GM21447 (cell line): ENCODE measurements at regions not wholly inside any gene's neighbourhood (a gene's known extent, or its start where the extent isn't known, plus 50 kb on each side); places are given as distances from the start of the nearest gene placed in this dataset.

Experiments
- ATAC-seq: cut with Tn5 transposase; IDR thresholded peaks from one replicate; pipeline ENCODE4 v1.9.1; 2021; ENCODE audit not compliant: unreplicated experiment

DNA sequence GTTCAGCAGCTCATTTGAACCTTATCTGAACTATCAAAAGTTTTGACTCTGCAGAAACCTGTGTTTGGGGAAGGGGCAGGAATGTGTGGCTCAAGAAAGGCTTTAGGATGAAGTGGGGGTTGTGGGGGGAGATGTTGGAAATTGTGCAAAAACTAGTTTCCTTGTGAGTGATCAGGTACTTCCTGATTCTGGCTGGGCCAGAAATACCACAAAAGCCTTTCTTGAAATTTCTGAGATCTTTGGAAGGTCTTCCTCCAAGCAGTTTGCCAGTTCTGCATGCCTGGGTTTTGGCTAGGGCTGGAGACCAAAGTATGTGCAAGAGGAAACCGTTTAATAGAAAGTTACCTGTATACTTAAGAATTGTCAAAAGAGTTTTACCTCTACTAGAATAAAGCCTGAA, 116.6 kb downstream of the BMP2 start:
- ATAC-seq, result no peak

DNA sequence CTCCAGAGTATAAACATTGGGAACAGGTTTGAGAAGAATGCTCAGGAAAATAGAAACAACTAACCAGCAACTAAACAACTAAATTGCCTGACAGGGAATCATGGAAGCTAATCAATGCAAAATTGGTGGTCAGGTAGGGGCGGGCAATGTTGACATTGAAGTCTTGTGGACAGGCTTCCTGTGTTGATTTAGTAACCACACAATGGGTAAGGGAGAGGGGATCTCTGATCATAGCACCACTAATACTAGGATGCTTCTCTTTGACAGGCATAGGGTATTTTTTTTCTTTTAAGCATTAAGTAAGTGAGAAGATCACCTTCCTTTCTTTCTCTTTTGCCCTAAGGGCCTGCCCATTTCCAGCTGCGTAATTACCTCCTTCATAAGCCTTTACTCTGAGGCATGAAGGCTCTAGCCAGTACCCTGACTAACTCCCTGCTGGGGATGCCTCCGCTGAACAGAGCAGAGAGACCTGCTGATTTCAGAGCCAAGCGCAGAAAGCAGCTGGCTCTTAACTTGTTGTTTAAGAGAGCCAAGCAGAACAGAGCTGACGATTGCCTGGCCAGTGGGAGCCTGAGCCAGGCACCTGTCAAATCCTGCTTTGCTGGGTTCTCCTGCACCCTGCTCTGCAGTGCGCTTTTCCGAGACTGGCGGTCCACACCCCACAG, 118.7 kb downstream of the BMP2 start:
- no peak for ATAC-seq

DNA sequence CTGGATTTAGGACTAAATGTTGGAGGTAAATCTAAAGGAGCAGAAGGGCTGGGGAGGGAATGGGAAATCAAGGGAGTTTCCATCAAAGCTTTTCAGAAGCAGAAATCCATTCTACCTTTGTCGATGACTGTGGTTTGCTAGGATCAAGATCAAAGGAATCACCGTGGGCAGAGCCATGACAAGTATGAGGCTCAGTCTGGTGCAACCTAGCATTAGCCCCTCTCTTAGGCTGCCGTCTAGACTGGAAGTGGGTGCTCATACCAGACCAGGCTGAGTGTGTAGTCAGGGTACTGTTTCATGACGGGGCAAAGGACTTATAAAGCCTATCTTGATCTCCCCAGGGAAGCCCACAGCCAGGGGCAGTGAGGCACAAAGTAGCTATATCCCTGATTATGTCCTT, 120.5 kb downstream of the BMP2 start:
- no peak for ATAC-seq

DNA sequence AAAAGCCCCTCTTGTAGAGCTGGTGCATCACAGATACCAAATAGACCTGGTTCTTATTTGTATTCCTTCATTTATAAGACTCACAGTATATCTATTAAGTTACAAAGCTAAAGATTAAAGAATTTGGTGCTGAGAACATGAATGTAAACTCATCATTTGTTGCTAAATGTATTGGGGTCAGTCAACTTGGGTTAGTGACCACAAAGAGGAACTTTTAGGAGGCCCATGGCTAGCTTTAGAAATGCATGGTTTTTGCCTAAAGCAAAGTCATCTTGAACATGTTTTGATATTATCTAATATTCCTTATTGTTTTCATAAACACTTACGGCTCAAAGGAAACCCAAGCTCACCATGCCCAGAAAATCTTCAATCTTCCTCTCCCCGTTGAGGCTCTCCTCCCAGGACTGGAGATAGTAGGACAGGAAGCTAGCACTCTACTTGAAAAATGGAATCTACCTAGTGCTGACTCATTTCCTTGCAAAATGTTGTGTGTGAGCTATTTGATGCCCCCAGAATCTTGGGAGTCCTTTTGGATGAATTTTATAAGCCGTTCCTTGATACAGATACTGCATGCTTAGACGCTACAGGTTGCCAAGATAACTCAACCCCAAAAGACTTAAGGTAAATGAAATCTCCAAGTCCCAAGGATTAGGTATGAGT, 121.4 kb downstream of the BMP2 start:
- no peak for ATAC-seq

DNA sequence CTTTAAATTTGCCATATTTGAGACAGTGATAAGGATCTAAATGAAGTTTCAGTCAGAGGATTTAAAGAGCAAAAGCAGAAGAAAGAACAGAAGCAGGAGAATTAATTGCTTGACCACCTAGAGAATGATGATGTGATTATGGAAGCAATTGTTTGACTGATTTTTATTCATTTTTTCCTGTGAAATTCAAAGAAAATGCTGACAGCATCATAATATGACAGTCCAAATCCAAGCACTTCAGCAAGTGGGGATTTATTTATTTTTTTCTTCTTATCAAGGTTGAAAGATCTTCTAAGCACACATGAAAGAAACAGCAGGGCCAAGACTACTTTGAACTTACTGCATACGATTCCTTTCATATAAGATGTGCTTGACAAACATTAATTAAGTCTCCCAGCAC, 125.2 kb downstream of the BMP2 start:
- ATAC-seq, result no peak

DNA sequence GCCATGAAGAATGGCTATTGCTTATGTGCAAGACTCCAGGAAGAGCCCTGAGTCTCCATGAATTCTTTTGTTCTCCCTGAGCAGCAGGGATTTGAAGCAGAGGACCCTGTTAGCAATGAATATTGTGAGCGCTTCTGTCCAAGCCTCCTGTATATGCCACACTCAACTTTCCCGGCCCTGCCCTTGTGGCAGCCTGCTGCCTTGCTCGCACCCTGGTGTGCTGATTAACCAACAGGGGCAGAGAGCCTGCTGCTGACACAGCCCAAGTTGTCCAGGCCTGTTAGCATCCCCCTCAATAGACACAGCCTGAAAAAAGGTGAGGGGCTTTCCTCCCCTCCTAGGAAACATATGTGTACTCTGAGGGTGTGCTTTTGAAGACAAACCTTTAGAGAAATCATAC, 131.4 kb downstream of the BMP2 start:
- ATAC-seq, result no peak

DNA sequence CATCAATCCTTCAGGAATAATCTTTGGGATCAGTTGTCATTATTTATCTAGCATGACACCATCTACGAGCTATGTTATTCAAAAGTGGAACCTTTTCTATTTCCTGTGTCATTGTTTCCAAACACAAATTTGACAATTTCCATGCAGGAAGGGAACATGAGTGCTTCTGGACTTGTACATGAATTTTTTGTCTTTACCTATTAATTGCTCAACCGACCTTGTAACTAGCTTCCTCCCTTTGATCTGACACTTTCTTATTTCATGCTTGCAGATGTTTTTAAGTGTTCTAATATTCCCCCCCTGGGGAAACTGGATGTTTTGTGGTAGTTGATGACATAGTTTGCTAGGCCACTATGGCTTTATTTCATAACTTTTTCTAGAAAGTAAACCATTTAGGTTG, 139.4 kb downstream of the BMP2 start:
- ATAC-seq, result no peak

DNA sequence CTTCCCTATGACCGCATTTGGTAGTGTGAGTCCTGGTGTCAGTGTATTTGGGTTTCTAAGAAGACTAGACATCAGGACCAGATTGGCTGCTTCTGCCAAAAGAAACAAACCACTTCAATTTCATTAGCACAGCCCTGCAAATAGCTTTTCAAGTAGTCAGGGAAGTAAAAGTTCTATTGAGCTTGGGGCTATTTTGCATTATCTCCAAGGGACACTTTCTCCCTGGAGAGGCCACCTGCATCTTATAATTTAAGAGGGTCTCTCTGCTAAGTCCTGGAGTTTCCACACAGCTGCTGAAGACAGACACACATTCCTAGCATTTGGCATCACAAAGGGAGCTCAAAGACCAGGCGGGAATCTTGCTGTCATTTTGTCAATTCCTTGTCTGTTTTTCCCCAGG, 141.2 kb downstream of the BMP2 start:
- no peak for ATAC-seq

DNA sequence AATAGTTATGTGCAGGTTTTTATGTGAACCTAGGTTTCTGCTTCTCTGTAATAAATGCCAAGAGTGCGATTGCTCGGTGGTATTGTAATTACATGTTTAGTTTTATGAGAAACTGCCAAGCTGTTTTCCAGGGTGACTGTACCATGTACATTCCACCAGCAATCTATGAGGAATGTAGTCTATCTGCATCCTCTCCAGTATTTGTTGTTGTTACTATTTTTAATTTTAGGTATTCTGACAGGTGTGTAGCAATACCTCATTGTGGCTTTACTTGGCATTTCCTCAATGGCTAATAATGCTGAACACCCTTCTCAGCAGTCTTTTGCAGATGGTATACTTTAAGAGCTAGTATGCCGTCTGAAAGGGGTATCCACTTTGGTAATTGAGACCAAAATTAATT, 142.1 kb downstream of the BMP2 start:
- ATAC-seq, result no peak

DNA sequence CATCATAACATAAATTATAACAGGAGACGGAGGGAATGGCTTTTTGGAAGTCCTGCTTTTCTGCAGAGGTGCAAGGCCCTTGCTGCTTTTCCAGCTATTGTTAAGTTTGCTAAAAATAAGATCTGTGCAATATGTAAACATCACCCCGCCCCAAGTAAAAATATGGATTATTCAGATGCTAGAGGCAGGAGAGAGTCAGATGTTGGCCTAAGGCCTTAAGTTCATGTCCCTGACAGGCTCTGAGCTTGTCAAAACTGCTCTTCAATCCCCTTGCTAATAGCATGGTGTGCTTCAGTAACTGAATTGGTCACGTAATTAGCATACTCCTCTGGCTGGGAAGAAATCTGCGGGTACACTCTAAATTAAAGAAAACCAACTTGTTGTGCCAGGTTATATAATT, 147.5 kb downstream of the BMP2 start:
- ATAC-seq, result no peak

DNA sequence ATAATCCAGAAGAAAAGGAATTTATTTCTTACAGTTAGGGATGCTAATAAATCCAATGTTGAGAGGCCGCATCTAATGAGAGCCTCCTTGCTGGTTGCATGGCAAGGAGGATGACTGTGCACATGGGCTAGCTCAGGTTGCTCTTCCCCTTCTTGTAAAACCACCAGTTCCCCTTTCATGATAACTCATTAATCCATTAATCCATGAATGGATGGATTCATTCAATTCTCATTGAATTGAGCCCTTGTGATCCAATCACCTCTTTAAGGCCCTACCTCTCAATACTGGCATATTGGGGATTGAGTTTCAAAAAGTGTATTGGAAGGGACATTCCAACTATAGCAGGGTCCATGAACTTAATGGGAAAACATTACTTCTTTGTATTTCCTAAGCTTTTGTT, 149.5 kb downstream of the BMP2 start:
- ATAC-seq, result no peak

DNA sequence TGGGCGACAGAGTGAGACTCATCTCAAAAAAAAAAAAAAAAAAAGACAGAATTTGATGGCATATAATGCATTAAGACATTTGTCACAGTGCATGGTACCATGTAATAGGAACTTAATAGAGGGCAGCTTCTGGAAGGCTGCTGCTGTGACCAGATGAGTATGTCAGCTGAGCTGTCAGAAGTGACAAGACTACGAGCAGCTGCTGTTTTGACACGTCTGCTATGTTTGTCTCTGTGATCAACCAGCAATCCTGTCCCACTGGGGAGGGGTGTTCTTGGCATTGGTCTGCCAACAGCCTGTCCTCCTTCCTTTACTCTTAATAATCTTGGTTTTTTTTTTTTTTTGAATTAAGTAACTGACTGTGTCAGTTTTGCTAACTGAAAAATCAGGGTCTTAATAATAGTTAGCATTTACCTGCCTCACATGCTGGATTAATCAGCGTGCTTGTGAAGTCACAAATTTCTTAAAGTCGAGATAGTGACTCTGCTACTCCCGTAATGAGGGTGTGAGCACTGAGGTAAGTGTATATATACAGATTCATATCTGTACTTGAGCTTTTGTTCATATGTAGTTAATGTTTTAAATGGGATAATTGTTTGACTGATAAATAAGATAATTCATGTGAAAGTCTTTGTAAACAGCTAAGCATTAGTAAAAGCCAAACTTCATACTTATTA, 152.4 kb downstream of the BMP2 start:
- ATAC-seq, result no peak

DNA sequence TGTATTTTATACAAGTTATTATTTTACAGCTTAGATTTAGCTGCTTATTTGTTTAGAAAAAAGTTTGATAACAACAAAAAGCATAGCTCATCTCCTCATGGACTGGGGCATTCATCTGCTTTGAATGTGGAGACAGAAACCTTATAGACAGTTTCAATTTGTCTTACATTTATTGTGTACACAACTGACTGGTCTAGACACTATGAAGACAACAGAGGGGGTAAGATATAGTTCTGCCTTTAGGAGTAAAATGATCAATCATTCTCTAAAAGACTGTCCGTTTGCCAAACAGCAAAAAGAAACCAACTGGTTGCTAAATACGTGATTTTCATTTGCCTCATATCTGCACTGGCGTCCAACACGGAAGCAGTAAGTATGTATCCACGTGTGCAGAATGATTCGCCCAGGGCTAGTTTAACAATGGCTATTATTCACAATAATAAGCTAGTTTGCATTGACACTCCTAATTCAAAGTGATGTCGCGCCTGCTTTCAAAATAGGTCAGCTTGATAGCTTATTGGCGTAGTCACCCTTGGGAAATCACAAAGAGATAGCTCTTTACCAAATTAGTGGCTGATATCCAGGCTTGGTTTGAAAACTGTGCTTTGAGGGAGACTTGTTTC, 153.6 kb downstream of the BMP2 start:
- ATAC-seq, result no peak

DNA sequence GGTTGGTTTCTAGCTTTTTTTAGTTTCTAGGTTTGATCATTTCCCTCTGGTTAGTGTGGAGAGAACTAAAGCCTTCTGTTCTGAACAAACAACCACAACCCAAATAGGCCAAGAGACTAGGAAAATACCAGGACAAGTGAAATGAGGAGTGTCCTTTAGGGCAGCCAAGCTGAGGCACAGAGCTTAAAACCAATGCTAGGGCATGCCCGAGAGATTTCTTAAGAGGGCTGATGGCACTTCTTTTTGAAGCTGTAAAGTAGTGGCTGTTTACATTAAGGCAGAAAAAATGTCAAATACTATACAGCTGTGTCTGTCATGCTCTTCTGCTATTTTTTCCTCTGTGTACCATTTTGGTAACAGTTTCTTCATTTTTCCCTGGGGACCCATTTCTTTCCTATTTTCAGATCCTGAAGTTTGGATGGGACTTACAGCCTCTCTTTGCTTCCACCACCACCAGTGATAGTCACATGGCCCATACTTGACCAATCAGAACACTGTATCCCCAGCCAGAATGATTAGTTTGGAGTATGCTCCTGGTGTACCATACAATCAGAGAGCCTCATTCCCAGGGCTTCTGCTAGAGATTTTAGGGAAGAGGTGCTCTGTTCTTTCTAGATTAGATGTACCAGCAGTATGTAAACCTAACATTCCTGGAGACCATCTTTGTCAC, 154.4 kb downstream of the BMP2 start:
- no peak for ATAC-seq

DNA sequence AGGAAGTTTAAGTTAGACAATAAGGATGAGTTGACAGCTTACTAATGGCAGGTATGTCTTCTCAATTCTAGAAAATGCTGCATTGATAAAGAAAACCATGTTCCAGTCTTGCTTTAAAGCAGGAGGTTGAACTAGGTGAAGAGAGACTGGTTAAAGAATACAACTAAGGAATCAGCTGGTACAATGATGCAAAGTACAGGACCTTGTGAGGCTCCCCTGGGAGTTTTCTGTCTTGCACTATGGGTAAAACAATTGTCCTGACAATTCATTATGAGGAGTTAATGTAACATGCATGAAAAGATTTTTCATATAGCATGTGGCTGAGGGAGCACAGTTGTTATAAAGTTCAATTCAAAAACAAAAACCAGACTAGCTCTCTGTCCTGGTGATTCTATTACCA, 157.2 kb downstream of the BMP2 start:
- ATAC-seq, result no peak

DNA sequence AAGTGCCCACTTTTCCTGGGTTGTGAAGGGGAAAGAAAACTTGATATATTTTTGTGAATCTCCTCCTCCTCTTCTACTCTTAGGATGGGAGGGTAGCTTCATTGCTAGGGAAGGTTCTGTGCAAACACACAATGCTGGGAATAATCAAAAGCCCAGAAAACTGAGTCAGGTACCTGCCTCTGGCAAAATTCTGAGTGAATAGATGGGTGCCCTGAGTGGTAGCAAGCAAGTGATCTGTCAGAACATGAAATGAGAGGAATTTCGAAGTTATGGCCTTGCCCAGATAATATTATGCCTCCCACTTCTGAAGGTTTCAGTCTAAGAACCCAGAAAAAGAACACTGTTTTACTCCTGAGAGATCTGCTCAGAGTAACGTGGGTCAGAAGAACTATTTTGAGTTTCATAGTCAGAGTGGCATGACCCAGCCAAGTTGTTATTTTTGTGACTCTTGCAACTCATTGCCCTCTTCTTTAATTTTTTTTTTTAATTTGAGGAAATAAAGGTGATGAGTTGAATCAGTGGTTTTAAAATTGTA, 158.3 kb downstream of the BMP2 start:
- no peak for ATAC-seq

DNA sequence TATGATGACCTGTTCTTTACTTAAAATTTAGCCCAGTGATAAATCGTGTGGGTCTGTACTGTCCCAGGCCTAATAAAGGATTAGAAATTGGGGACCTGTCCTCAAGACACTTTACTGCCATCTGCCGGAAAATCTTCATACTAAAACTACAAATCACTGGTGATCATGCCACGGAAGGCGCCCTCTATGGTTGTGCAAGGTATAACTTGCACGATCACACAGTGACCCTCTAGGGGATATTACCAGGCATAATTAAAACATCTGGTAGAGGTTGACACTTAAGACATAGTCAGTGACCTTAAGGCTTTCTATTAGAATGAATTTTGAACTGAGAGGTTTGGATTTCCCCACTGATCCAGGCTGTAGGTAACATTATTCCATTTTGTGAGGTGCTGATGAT, 172.6 kb downstream of the BMP2 start:
- no peak for ATAC-seq

DNA sequence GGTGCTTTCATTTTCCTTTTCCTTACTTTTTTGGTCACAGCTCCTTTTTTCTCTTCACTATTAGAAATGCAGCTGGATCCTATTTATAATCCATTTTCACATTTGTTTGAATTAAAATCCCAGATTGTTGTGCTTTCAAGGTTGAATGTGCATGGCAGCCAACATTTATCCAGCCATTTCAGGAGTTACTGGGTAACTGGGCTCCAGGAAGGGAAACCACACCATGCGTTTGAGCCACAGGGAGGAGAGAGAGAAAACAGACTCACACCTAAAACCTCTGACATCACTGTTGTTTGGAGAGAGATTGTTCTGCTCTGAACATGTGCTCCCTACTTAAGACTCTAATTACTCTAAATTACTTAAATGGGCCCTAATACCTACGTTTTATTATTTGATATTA, 173.4 kb downstream of the BMP2 start:
- no peak for ATAC-seq

DNA sequence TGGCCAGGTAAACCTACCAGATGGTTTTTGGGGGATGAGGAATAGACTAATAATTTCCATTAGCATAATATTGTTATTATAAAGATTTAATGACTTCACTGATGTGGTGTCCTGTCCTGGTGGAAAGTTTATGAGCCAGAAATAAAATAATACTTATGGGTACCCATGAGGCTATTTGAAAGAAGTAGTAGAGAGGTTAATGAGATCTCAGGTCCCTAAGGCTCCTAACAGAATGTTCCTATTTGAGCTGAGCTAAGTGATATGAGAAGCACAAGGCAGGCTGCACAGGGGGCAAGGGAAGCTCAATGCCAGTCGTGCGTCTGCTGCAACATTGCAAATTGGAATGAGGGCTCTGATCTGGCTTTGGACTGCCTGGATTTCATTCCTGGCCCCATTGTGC, 174.1 kb downstream of the BMP2 start:
- no peak for ATAC-seq

DNA sequence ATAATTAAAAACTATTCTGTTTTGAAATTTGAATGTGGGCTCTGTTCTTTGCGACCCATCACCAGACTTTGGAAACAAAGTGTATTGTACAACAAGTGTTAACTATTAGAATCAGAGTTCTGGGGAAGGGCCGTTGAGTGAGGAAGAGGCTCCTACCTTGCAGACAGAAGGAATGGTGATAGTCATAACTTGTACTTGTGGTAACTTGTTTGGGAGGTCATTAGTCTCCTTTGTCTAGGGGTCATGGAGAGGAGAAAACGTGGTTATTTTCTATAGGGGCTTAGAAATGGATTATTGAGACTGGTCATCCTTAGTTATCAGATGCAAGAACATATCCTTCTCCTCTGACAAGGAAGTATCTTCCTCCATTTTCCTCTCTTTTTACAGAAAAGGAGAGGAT, 174.8 kb downstream of the BMP2 start:
- ATAC-seq, result no peak

DNA sequence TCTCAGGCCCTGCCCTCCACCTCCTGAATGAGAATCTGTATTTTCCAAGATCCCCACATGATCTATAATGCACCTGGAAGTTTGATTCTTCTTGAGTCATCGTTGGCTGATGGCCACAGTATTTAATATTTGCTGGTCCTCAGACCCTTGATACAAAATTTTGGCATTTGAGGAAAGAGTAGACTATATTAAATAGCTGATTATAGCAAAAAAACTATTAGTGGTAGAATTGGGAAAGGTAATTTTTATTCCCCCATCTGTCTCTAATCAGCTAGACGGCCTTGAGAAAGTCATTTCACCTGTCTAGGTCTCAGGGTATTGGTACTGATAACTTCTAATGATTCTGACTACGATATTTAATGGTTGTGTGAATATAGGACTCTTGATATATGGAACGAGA, 176.8 kb downstream of the BMP2 start:
- ATAC-seq, result no peak
